ENCODE measurements at regions not wholly inside any gene's neighbourhood (a gene's known extent, or its start where the extent isn't known, plus 50 kb on each side); places are given as distances from the start of the nearest gene placed in this dataset.

GRCh38 chr11:10641912-10642697 is 51.5 kb downstream of the IRAG1 start:
- Histone ChIP-seq H3K27ac (replicated peaks) (peak overlapping the region; percentile 56), H3K4me3 (replicated peaks; ENCODE audit: insufficient read depth, low read length) (no peak overlapping the region), H3K27me3 (ENCODE audit: insufficient read depth, poor library complexity, severe bottlenecking) (no peaks in the 10 kb centered on the region)
- no peak for TF ChIP-seq GABPA (IDR thresholded peaks at IDR 0.05; ENCODE audit: low read depth)
- TF ChIP-seq CTCF (IDR thresholded peaks at IDR 0.05; ENCODE audit: insufficient read depth, low read length) = no peak
- TF ChIP-seq REST (IDR thresholded peaks at IDR 0.05; ENCODE audit: insufficient replicate concordance, low read depth) = no peak
- no peak for TF ChIP-seq POLR2AphosphoS5 (IDR thresholded peaks at IDR 0.05; ENCODE audit: low read depth)
- no peak for TF ChIP-seq SPI1 (IDR thresholded peaks at IDR 0.05; ENCODE audit: borderline replicate concordance, low read depth)
- DNase-seq (ENCODE audit: low read depth in 1 of 2, low spot score in 1 of 2) = no peak

- Histone ChIP-seq H3K27me3 (ENCODE audit: insufficient read depth, poor library complexity, severe bottlenecking) (no peaks in the 10 kb centered on the region), H3K27ac (replicated peaks) (peak overlapping the region; percentile 56), H3K4me3 (replicated peaks; ENCODE audit: insufficient read depth, low read length) (no peak overlapping the region)
- DNase-seq (ENCODE audit: low read depth in 1 of 2, low spot score in 1 of 2) = peak in 1 of 2 experiments; percentile 76
- TF ChIP-seq SPI1 (IDR thresholded peaks at IDR 0.05; ENCODE audit: borderline replicate concordance, low read depth) (peak; percentile 98), POLR2AphosphoS5 (IDR thresholded peaks at IDR 0.05; ENCODE audit: low read depth) (no peak), REST (IDR thresholded peaks at IDR 0.05; ENCODE audit: insufficient replicate concordance, low read depth) (no peak), CTCF (IDR thresholded peaks at IDR 0.05; ENCODE audit: insufficient read depth, low read length) (no peak)
Measured at GRCh38 chr11:10641177-10641911, 52.2 kb downstream of the IRAG1 start.

GRCh38 chr11:10640308-10640707 is 53.2 kb downstream of the IRAG1 start:
- no peak for TF ChIP-seq CTCF (IDR thresholded peaks at IDR 0.05; ENCODE audit: insufficient read depth, low read length)
- TF ChIP-seq GABPA (IDR thresholded peaks at IDR 0.05; ENCODE audit: low read depth) = no peak
- peak; percentile 77; the same call in 1 of the 2 replicates for TF ChIP-seq SPI1 (IDR thresholded peaks at IDR 0.05; ENCODE audit: borderline replicate concordance, low read depth)
- no peak for TF ChIP-seq REST (IDR thresholded peaks at IDR 0.05; ENCODE audit: insufficient replicate concordance, low read depth)
- no peak overlapping the region for H3K4me3 ChIP-seq (replicated peaks; ENCODE audit: insufficient read depth, low read length)
- no peaks in the 10 kb centered on the region for H3K27me3 ChIP-seq (ENCODE audit: insufficient read depth, poor library complexity, severe bottlenecking)
- DNase-seq (ENCODE audit: low read depth in 1 of 2, low spot score in 1 of 2) = peak in 1 of 2 experiments; percentile 71
- peak overlapping the region; percentile 37 for H3K27ac ChIP-seq (replicated peaks)

Measured in HL-60 (cell line).